SK-N-MC (cell line): ENCODE measurements at regions not wholly inside any gene's neighbourhood (a gene's known extent, or its start where the extent isn't known, plus 50 kb on each side); places are given as distances from the start of the nearest gene placed in this dataset.

Source experiments
- DNase-seq: peaks from one replicate; pipeline ENCODE4 v3.0.0-alpha.2; 2011; ENCODE audit warnings: low read depth, low spot score
- H3K27ac ChIP-seq: fragments of 200-600 bp; sonication (generic); 2 replicates; pipeline ENCODE4 v1.5.1; 2016; ENCODE audit warnings: mixed run types
- H3K36me3 ChIP-seq: fragments of 200-600 bp; sonication (generic); 2 replicates; pipeline ENCODE4 v1.6.1; 2017; ENCODE audit warnings: antibody characterized with exemption, low read length, mixed read lengths; ENCODE audit not compliant: insufficient read depth
- H3K4me3 ChIP-seq: fragments of 200-600 bp; sonication (generic); 2 replicates; pipeline ENCODE4 v1.5.1; 2016
- H3K9ac ChIP-seq: fragments of 200-600 bp; sonication (generic); 2 replicates; pipeline ENCODE4 v1.8.0; 2017; ENCODE audit warnings: mixed run types, mixed read lengths; ENCODE audit not compliant: insufficient read length
- H3K9me3 ChIP-seq: fragments of 200-600 bp; sonication (generic); 2 replicates; pipeline ENCODE4 v1.6.1; 2017; ENCODE audit warnings: low read depth, mild to moderate bottlenecking, antibody characterized with exemption, low read length, moderate library complexity, mixed read lengths
- EZH2 ChIP-seq: fragments of 200-600 bp; sonication (generic); IDR thresholded peaks from one replicate; pipeline ENCODE4 v1.6.1; 2017; ENCODE audit warnings: antibody characterized with exemption
- FOXP2 ChIP-seq: optimal IDR thresholded peaks from 2 replicates; pipeline ENCODE3; 2011; ENCODE audit warnings: mild to moderate bottlenecking, moderate library complexity; ENCODE audit not compliant: insufficient read depth; ENCODE audit errors: extremely low read length, control extremely low read depth
- POLR2AphosphoS5 ChIP-seq: IDR thresholded peaks from 2 replicates; pipeline ENCODE4 v1.6.1; 2012; ENCODE audit warnings: mild to moderate bottlenecking, low read depth, low read length, borderline replicate concordance

GRCh38 chrX:8305350-8305749, 134.3 kb upstream of the VCX2 start:
- TF ChIP-seq FOXP2 (no peak), EZH2 (no peak), POLR2AphosphoS5 (no peak)
- no peak overlapping the region for H3K4me3 ChIP-seq
- no peak overlapping the region for H3K27ac ChIP-seq
- H3K36me3 ChIP-seq, result no peaks in the 10 kb centered on the region
- DNase-seq, result no peak
- H3K9me3 ChIP-seq, result no peaks in the 10 kb centered on the region
- H3K9ac ChIP-seq, result no peak overlapping the region

GRCh38 chrX:8306291-8306925, 135.3 kb upstream of the VCX2 start:
- TF ChIP-seq FOXP2, result no peak
- TF ChIP-seq POLR2AphosphoS5, result no peak
- no peak for TF ChIP-seq EZH2
- DNase-seq, result no peak
- Histone ChIP-seq H3K4me3 (no peak overlapping the region), H3K9ac (no peak overlapping the region), H3K27ac (no peak overlapping the region), H3K9me3 (no peaks in the 10 kb centered on the region), H3K36me3 (no peaks in the 10 kb centered on the region)

- no peak overlapping the region for H3K4me3 ChIP-seq
- no peak overlapping the region for H3K27ac ChIP-seq
- H3K9me3 ChIP-seq, result no peaks in the 10 kb centered on the region
- DNase-seq, result no peak
- no peak for TF ChIP-seq EZH2
- TF ChIP-seq POLR2AphosphoS5, result no peak
- no peak for TF ChIP-seq FOXP2
- no peaks in the 10 kb centered on the region for H3K36me3 ChIP-seq
- H3K9ac ChIP-seq, result no peak overlapping the region
Measured at GRCh38 chrX:8310409-8310808, 139.3 kb upstream of the VCX2 start.

- H3K27ac ChIP-seq, result no peak overlapping the region
- no peak for DNase-seq
- H3K4me3 ChIP-seq, result no peak overlapping the region
- no peak overlapping the region for H3K9ac ChIP-seq
- no peak for TF ChIP-seq POLR2AphosphoS5
- no peak for TF ChIP-seq EZH2
- no peak for TF ChIP-seq FOXP2
- H3K36me3 ChIP-seq, result no peaks in the 10 kb centered on the region
- H3K9me3 ChIP-seq, result no peaks in the 10 kb centered on the region
Measured at GRCh38 chrX:8313844-8314243, 142.8 kb upstream of the VCX2 start.

- Histone ChIP-seq H3K9ac (no peak overlapping the region), H3K9me3 (no peaks in the 10 kb centered on the region), H3K4me3 (no peak overlapping the region), H3K36me3 (no peaks in the 10 kb centered on the region), H3K27ac (no peak overlapping the region)
- DNase-seq, result no peak
- no peak for TF ChIP-seq FOXP2
- no peak for TF ChIP-seq POLR2AphosphoS5
- no peak for TF ChIP-seq EZH2
Measured at GRCh38 chrX:8314881-8315280, 143.8 kb upstream of the VCX2 start.

GRCh38 chrX:8319359-8319758, 145.3 kb upstream of the VCX3B start:
- no peak overlapping the region for H3K9ac ChIP-seq
- H3K9me3 ChIP-seq, result no peaks in the 10 kb centered on the region
- DNase-seq, result no peak
- no peak for TF ChIP-seq EZH2
- no peak for TF ChIP-seq POLR2AphosphoS5
- no peak for TF ChIP-seq FOXP2
- H3K36me3 ChIP-seq, result no peaks in the 10 kb centered on the region
- H3K27ac ChIP-seq, result no peak overlapping the region
- no peak overlapping the region for H3K4me3 ChIP-seq

GRCh38 chrX:8323356-8323755, 141.3 kb upstream of the VCX3B start:
- H3K9me3 ChIP-seq, result no peaks in the 10 kb centered on the region
- no peak for TF ChIP-seq EZH2
- no peak for TF ChIP-seq POLR2AphosphoS5
- TF ChIP-seq FOXP2, result no peak
- no peaks in the 10 kb centered on the region for H3K36me3 ChIP-seq
- no peak overlapping the region for H3K27ac ChIP-seq
- no peak for DNase-seq
- no peak overlapping the region for H3K4me3 ChIP-seq
- H3K9ac ChIP-seq, result no peak overlapping the region

GRCh38 chrX:8341814-8342590, 122.6 kb upstream of the VCX3B start:
- Histone ChIP-seq H3K9ac (no peak overlapping the region), H3K27ac (no peak overlapping the region), H3K4me3 (no peak overlapping the region), H3K9me3 (no peaks in the 10 kb centered on the region), H3K36me3 (no peaks in the 10 kb centered on the region)
- no peak for TF ChIP-seq POLR2AphosphoS5
- no peak for TF ChIP-seq FOXP2
- no peak for TF ChIP-seq EZH2
- no peak for DNase-seq

GRCh38 chrX:8345473-8345872, 119.2 kb upstream of the VCX3B start:
- DNase-seq, result no peak
- Histone ChIP-seq H3K27ac (no peak overlapping the region), H3K9ac (no peak overlapping the region), H3K4me3 (no peak overlapping the region), H3K36me3 (no peaks in the 10 kb centered on the region), H3K9me3 (no peaks in the 10 kb centered on the region)
- no peak for TF ChIP-seq FOXP2
- no peak for TF ChIP-seq POLR2AphosphoS5
- TF ChIP-seq EZH2, result no peak
